Transverse colon (tissue), 4 donors: ENCODE measurements at regions not wholly inside any gene's neighbourhood (a gene's known extent, or its start where the extent isn't known, plus 50 kb on each side); places are given as distances from the start of the nearest gene placed in this dataset.

Source experiments
- DNase-seq: peaks from one replicate; pipeline ENCODE4 v3.0.0-alpha.2; 2019
- H3K27ac ChIP-seq, 4 donors: fragments of 200-600 bp; sonication (generic); 2 replicates each; pipeline ENCODE4 v1.5.1; 2016 to 2018; ENCODE audit warnings: inconsistent platforms in 4 of 4
- H3K27me3 ChIP-seq: fragments of 200-600 bp; sonication (generic); 2 replicates; pipeline ENCODE4 v1.5.1; 2017; ENCODE audit warnings: inconsistent platforms
- H3K36me3 ChIP-seq, 4 donors: fragments of 200-600 bp; sonication (generic); 2 replicates each; pipeline ENCODE4 v1.5.1; 2017 to 2019; ENCODE audit warnings: inconsistent platforms in 4 of 4
- H3K4me1 ChIP-seq, 4 donors: fragments of 200-600 bp; sonication (generic); 2 replicates each; pipeline ENCODE4 v1.5.1; 2017 to 2020; ENCODE audit warnings: inconsistent platforms in 4 of 4
- H3K4me3 ChIP-seq, 4 donors: fragments of 200-600 bp; sonication (generic); 1 replicate in 1 of 4; 2 replicates in 3 of 4; pipeline versions ENCODE4 v1.5.1 to v1.6.1; 2017 to 2019; ENCODE audit warnings: inconsistent platforms in 4 of 4
- H3K9me3 ChIP-seq, 2 donors: fragments of 200-600 bp; sonication (generic); 2 replicates each; pipeline ENCODE4 v1.5.1; 2017 to 2019; ENCODE audit warnings: inconsistent platforms in 2 of 2
- CTCF ChIP-seq, 5 experiments: fragments of 200-600 bp in 3 of 5; fragments of 450-650 bp in 2 of 5; sonication (generic) in 3 of 5; IDR thresholded peaks; 1 replicate in 2 of 5; 2 replicates in 3 of 5; pipeline ENCODE4 v1.5.1; 2016 to 2017; ENCODE audit warnings: antibody characterized with exemption in 5 of 5, inconsistent platforms in 3 of 5, mild to moderate bottlenecking in 2 of 5, moderate library complexity in 1 of 5
- EP300 ChIP-seq: sonication (generic); formaldehyde crosslinking; IDR thresholded peaks from one replicate; pipeline ENCODE4 v1.6.1; 2017; ENCODE audit warnings: antibody characterized with exemption, low read depth
- POLR2A ChIP-seq: fragments of 450-650 bp; IDR thresholded peaks from one replicate; pipeline ENCODE4 v1.6.1; 2016; ENCODE audit warnings: antibody characterized with exemption, mild to moderate bottlenecking, moderate library complexity
- POLR2AphosphoS5 ChIP-seq, 3 donors: sonication (generic); formaldehyde crosslinking; IDR thresholded peaks; one replicate each; pipeline ENCODE4 v1.6.1; 2016; ENCODE audit warnings: antibody characterized with exemption in 3 of 3
- WGBS, 2 donors: methylation state at CpG; one replicate each; pipeline ENCODE4 v1.1.5; 2018; ENCODE audit warnings: low coverage in 1 of 2; 5-methylcytosine and 5-hydroxymethylcytosine counted together
- in situ Hi-C, 4 donors: fragments of 200-750 bp; cut with MboI; loops; one replicate each; pipeline versions ENCODE4 v1.15.0 to v1.15.1; 2017; ENCODE audit warnings: low sequenced_read_pairs in 3 of 4, low pct_ligation_motif_present in 1 of 4, low pct_unique_long_range_greater_than_20kb in 1 of 4
- intact Hi-C: fragments of 100-400 bp; cut with DNase I; formaldehyde crosslinking; loops from one replicate; pipeline ENCODE4 v1.15.1; 2023; ENCODE audit warnings: low total_unique reads

DNA sequence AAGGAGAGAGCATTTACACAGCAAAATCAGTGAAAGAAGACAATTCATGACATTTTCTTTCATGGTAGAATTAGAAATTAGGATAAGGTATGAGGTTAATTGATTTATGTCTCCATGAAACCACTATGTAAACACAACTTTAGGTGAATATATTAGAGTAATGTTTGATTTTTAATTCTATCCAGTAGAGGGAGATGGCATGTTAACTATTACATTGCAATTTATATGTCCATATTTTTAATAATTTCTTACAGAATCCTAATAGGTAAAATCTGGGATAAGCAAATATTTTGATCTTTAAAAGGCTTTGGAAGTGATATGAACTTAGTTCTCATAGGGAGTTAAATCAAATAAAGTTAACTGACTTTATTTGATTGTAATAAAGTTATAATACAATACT is 373.4 kb upstream of the PDE3A start:
- intact Hi-C loops (no loop called here), in situ Hi-C loops (no loop called here)
- DNase-seq: no peak
- Histone ChIP-seq H3K27me3 (no peaks in the 10 kb centered on the region), H3K4me3 (no peak overlapping the region), H3K4me1 (peaks cover 0 to 8% (median 5%) of the 10 kb centered on the region in 4 donors), H3K36me3 (no peaks in the 10 kb centered on the region), H3K9me3 (no peaks in the 10 kb centered on the region), H3K27ac (no peak overlapping the region)
- TF ChIP-seq POLR2AphosphoS5 (IDR thresholded peaks at IDR 0.05) (no peak), EP300 (no peak), CTCF (IDR thresholded peaks at IDR 0.05) (no peak), POLR2A (no peak)

- Histone ChIP-seq H3K4me1 (no peaks in the 10 kb centered on the region), H3K4me3 (no peak overlapping the region), H3K36me3 (no peaks in the 10 kb centered on the region), H3K27ac (no peak overlapping the region), H3K9me3 (no peaks in the 10 kb centered on the region), H3K27me3 (no peaks in the 10 kb centered on the region)
- intact Hi-C loops (no loop called here), in situ Hi-C loops (no loop called here)
- 74 to 79% methylated on average over 3 of the region's 3 CpGs for WGBS, 2 donors
- DNase-seq: no peak
- no peak for TF ChIP-seq EP300
- no peak for TF ChIP-seq POLR2AphosphoS5 (IDR thresholded peaks at IDR 0.05)
- no peak for TF ChIP-seq POLR2A
Measured at GRCh38 chr12:19997656-19998400, 370.5 kb upstream of the PDE3A start.

- Histone ChIP-seq H3K9me3 (no peaks in the 10 kb centered on the region), H3K4me3 (no peak overlapping the region), H3K27ac (no peak overlapping the region), H3K36me3 (no peaks in the 10 kb centered on the region), H3K4me1 (no peaks in the 10 kb centered on the region), H3K27me3 (no peaks in the 10 kb centered on the region)
- in situ Hi-C loops: no loop called here
- intact Hi-C loops: no loop called here
- TF ChIP-seq POLR2A: no peak
- TF ChIP-seq EP300: no peak
- no peak for TF ChIP-seq CTCF (IDR thresholded peaks at IDR 0.05)
- no peak for TF ChIP-seq POLR2AphosphoS5 (IDR thresholded peaks at IDR 0.05)
- 83% methylated on average over 1 of the region's 1 CpG; no CpG with 5 or more reads in 1 of the 2 donors for WGBS, 2 donors
- DNase-seq: no peak
Measured at GRCh38 chr12:19998411-19998810, 369.9 kb upstream of the PDE3A start.

GRCh38 chr12:19998961-19999804 is 369.2 kb upstream of the PDE3A start:
- DNase-seq: no peak
- H3K4me3 ChIP-seq: no peak overlapping the region
- TF ChIP-seq POLR2AphosphoS5 (IDR thresholded peaks at IDR 0.05): no peak
- TF ChIP-seq EP300: no peak
- no peak for TF ChIP-seq POLR2A
- TF ChIP-seq CTCF (IDR thresholded peaks at IDR 0.05): no peak
- H3K4me1 ChIP-seq: no peaks in the 10 kb centered on the region
- H3K27me3 ChIP-seq: no peaks in the 10 kb centered on the region
- intact Hi-C loops: no loop called here
- H3K9me3 ChIP-seq: no peaks in the 10 kb centered on the region
- H3K27ac ChIP-seq: no peak overlapping the region
- H3K36me3 ChIP-seq: no peaks in the 10 kb centered on the region
- in situ Hi-C loops: no loop called here
- 63 to 74% methylated on average over 5 of the region's 5 CpGs for WGBS, 2 donors
